ENCODE measurements at regions not wholly inside any gene's neighbourhood (a gene's known extent, or its start where the extent isn't known, plus 50 kb on each side); places are given as distances from the start of the nearest gene placed in this dataset.

- no peak for TF ChIP-seq CTCF (IDR thresholded peaks at IDR 0.05; ENCODE audit: low read length)
- no peak for TF ChIP-seq EZH2 (optimal IDR thresholded peaks at IDR 0.05; ENCODE audit: low read depth, low read length)
- no peak for TF ChIP-seq EZH2phosphoT487 (IDR thresholded peaks at IDR 0.05; ENCODE audit: low read length)
These were observed 1235.3 kb downstream of the FSTL5 start for GRCh38 chr4:160928482-160928881.

All from MM.1S (cell line).